Spleen (tissue), 7 donors: ENCODE measurements at regions not wholly inside any gene's neighbourhood (a gene's known extent, or its start where the extent isn't known, plus 50 kb on each side); places are given as distances from the start of the nearest gene placed in this dataset.

Experiments used
- CTCF ChIP-seq, 11 experiments: fragments of 200-600 bp in 7 of 11; fragments of 450-650 bp in 4 of 11; sonication (generic) in 4 of 11; IDR thresholded peaks in 8 of 11; conservative IDR thresholded peaks in 3 of 11; 1 replicate in 7 of 11; 2 replicates in 4 of 11; pipeline versions ENCODE4 v1.4.0 to v1.8.0; 2016 to 2021; ENCODE audit warnings: antibody characterized with exemption in 11 of 11, inconsistent platforms in 4 of 11, mild to moderate bottlenecking in 1 of 11
- POLR2A ChIP-seq, 3 donors: fragments of 450-650 bp; IDR thresholded peaks; one replicate each; pipeline ENCODE4 v1.5.1; 2017; ENCODE audit warnings: antibody characterized with exemption in 3 of 3, mild to moderate bottlenecking in 1 of 3
- POLR2AphosphoS5 ChIP-seq, 3 donors: sonication (generic); formaldehyde crosslinking; IDR thresholded peaks; one replicate each; pipeline ENCODE4 v1.5.1; 2017; ENCODE audit warnings: antibody characterized with exemption in 3 of 3
- donor health status: DM: no; HTN: no; CAD: no; lungs with moderate emphysema.
- donor health status: DM: no; HTN: no; CAD: no.
- donor health status: DM: no; HTN: no; CAD: no.

- TF ChIP-seq CTCF (IDR thresholded peaks at IDR 0.05 in 8 of 11, conservative IDR thresholded peaks at IDR 0.05 in 3 of 11) (no peak), POLR2AphosphoS5 (IDR thresholded peaks at IDR 0.05) (no peak), POLR2A (IDR thresholded peaks at IDR 0.05) (no peak)
Measured at GRCh38 chr13:33497146-33497845, 211.7 kb upstream of the STARD13 start.
